ENCODE measurements at regions not wholly inside any gene's neighbourhood (a gene's known extent, or its start where the extent isn't known, plus 50 kb on each side); places are given as distances from the start of the nearest gene placed in this dataset.

GRCh38 chr6:11380969-11381744 is 148.7 kb upstream of the NEDD9 start:
- Histone ChIP-seq H3K18ac (ENCODE audit: low read depth, low read length) (no peak overlapping the region), H4K5ac (ENCODE audit: low read depth, low read length) (no peak overlapping the region), H3K23ac (ENCODE audit: low read depth, low read length) (no peak overlapping the region), H3K9me3 (ENCODE audit: control insufficient read depth, insufficient read depth, low read length) (no peaks in the 10 kb centered on the region), H3K36me3 (ENCODE audit: control insufficient read depth, insufficient read depth, low read length) (no peaks in the 10 kb centered on the region), H3K9ac (ENCODE audit: low read depth, low read length) (no peak overlapping the region), H2BK120ac (ENCODE audit: low read depth, low read length) (no peak overlapping the region), H2BK20ac (ENCODE audit: low read depth, low read length) (no peak overlapping the region), H3K9me1 (ENCODE audit: insufficient read depth, low read length) (no peaks in the 10 kb centered on the region), H3K27me3 (ENCODE audit: control insufficient read depth, insufficient read depth, low read length) (peaks cover 2% of the 10 kb centered on the region), H4K8ac (ENCODE audit: low read depth in 2 of 2, low read length in 2 of 2) (no peak overlapping the region), H2BK5ac (ENCODE audit: low read depth, low read length, poor library complexity, severe bottlenecking) (no peak overlapping the region), H4K91ac (ENCODE audit: insufficient read depth, low read depth, low read length) (no peak overlapping the region), H2BK15ac (ENCODE audit: low read depth, low read length) (no peak overlapping the region), H3K79me1 (ENCODE audit: low read depth in 1 of 2, low read length in 2 of 2) (no peaks in the 10 kb centered on the region), H3K4me1 (ENCODE audit: control insufficient read depth, insufficient read depth, low read length) (no peaks in the 10 kb centered on the region; the same call in 1 of the 2 replicates), H3K27ac (ENCODE audit: insufficient read depth, low read length) (no peak overlapping the region), H3K4me3 (ENCODE audit: insufficient read depth, low read depth, low read length) (no peak overlapping the region), H4K20me1 (ENCODE audit: insufficient read depth, low read length) (no peaks in the 10 kb centered on the region), H2AK5ac (ENCODE audit: low read depth, low read length) (no peak overlapping the region), H3K4ac (ENCODE audit: low read depth, low read length) (no peak overlapping the region), H2AFZ (replicated peaks; ENCODE audit: low read length, poor library complexity) (no peak overlapping the region), H3K4me2 (ENCODE audit: low read depth, low read length) (no peak overlapping the region), H3K56ac (ENCODE audit: extremely low read depth, insufficient read depth, low read length) (no peak overlapping the region), H3K14ac (replicated peaks; ENCODE audit: low read depth, low read length) (no peak overlapping the region), H2AK9ac (replicated peaks; ENCODE audit: low read depth, low read length, poor library complexity) (no peak overlapping the region)
- no TSS peak for BruUV-seq (replicated peaks)
- POLR2A ChIA-PET (ENCODE audit: unreplicated experiment), result no interaction called here
- in situ Hi-C loops (cut with MboI; ENCODE audit: low sequenced_read_pairs) (no loop called here), intact Hi-C loops (cut with micrococcal nuclease) (no loop called here), dilution Hi-C loops (cut with HindIII; ENCODE audit: low sequenced_read_pairs, unreplicated experiment) (no loop called here)
- CTCF ChIA-PET, result no interaction called here
- WGBS, 2 experiments (ENCODE audit: extremely low coverage in 2 of 2, insufficient read length in 1 of 2), result 80% methylated on average over 1 of the region's 12 CpGs; no CpG with 5 or more reads in 1 of the 2 experiments
- ATAC-seq (ENCODE audit: low read depth) (no peak), DNase-seq (no peak)
- TF ChIP-seq FOS (IDR thresholded peaks at IDR 0.05; ENCODE audit: low read depth, low read length), result no peak
- TF ChIP-seq BHLHE40 (IDR thresholded peaks at IDR 0.05; ENCODE audit: low read depth, low read length), result no peak
- no peak for TF ChIP-seq NFE2L2 (IDR thresholded peaks at IDR 0.05; ENCODE audit: low read depth, low read length)
- no peak for TF ChIP-seq RFX5 (IDR thresholded peaks at IDR 0.05; ENCODE audit: low read depth, low read length)
- TF ChIP-seq ELK1 (IDR thresholded peaks at IDR 0.05; ENCODE audit: borderline replicate concordance, low read depth, low read length), result no peak
- no peak for TF ChIP-seq POLR2A (IDR thresholded peaks at IDR 0.05; ENCODE audit: low read depth, low read length)
- no peak for TF ChIP-seq CHD1 (IDR thresholded peaks at IDR 0.05; ENCODE audit: low read depth, low read length)
- no peak for TF ChIP-seq CEBPB (IDR thresholded peaks at IDR 0.05; ENCODE audit: low read depth, low read length)
- no peak for TF ChIP-seq RCOR1 (IDR thresholded peaks at IDR 0.05; ENCODE audit: insufficient replicate concordance, low read length)
- TF ChIP-seq MXI1 (IDR thresholded peaks at IDR 0.05; ENCODE audit: borderline replicate concordance, low read depth, low read length), result no peak
- TF ChIP-seq MAFK (IDR thresholded peaks at IDR 0.05; ENCODE audit: low read depth, low read length), result no peak
- TF ChIP-seq MAZ (IDR thresholded peaks at IDR 0.05; ENCODE audit: borderline replicate concordance, low read depth, low read length), result no peak
